HepG2 (cell line): ENCODE measurements at regions not wholly inside any gene's neighbourhood (a gene's known extent, or its start where the extent isn't known, plus 50 kb on each side); places are given as distances from the start of the nearest gene placed in this dataset.
"Not testable (repeated sequence)": the region's sequence is repeated elsewhere in the genome, so short reads cannot be mapped to it uniquely, and the experiment has no call there.

Experiments used
- ATAC-seq: fragments of 200-7000 bp; cut with Tn5 transposase; 3 replicates; pipeline ENCODE4 v1.9.1; 2020; ENCODE audit warnings: mild to moderate bottlenecking, moderate library complexity
- BruUV-seq: library from RNA; stranded (reverse); fragments of 400-500 nt; replicated peaks from 2 replicates; lab custom pipeline; 2021; lab: Mats Ljungman, UMichigan
- CTCF ChIA-PET: fragments of 300-600 bp; formaldehyde crosslinking; extraction: SDS; loops from one replicate; lab custom pipeline; 2021; ENCODE audit warnings: low total read pairs, inconsistent platforms, low intra/inter-chr PET ratio; lab: Yijun Ruan, JAX
- POLR2A ChIA-PET: fragments of 350-600 bp; sonication (Branson Sonifier 250); formaldehyde crosslinking; loops from one replicate; lab custom pipeline; 2020; ENCODE audit warnings: antibody characterized with exemption, inconsistent platforms; lab: Yijun Ruan, JAX
- DNase-seq: peaks from one replicate; pipeline ENCODE4 v3.0.0-alpha.2; 2015; ENCODE audit warnings: low spot score
- FAIRE-seq: peaks from 3 replicates; lab custom pipeline; 2011; peaks lifted over from hg19 to GRCh38; lab: Jason Lieb, UNC
- H2AFZ ChIP-seq: one replicate; pipeline ENCODE4 v1.6.1; 2011; ENCODE audit warnings: low read length, inconsistent platforms
- H3K27ac ChIP-seq: fragments of 300-600 bp; 3 replicates; pipeline ENCODE4 v1.8.0; 2011; ENCODE audit warnings: mixed run types, mild to moderate bottlenecking, mixed read lengths, low read length, inconsistent platforms; ENCODE audit not compliant: insufficient read depth; ENCODE audit errors: extremely low read length
- H3K27me3 ChIP-seq, 2 experiments: fragments of 200-600 bp in 1 of 2; 2 replicates in 1 of 2; 3 replicates in 1 of 2; pipeline versions ENCODE4 v1.6.0 to v1.8.0; 2011; ENCODE audit warnings: low read length in 2 of 2, mild to moderate bottlenecking in 2 of 2, moderate library complexity in 2 of 2, inconsistent platforms in 1 of 2; ENCODE audit not compliant: insufficient read depth in 2 of 2, control insufficient read depth in 1 of 2
- H3K36me3 ChIP-seq, 2 experiments: fragments of 200-600 bp in 1 of 2; replicated peaks in 1 of 2; 2 replicates in 1 of 2; 3 replicates in 1 of 2; pipeline versions ENCODE4 v1.5.1 to v1.8.0; 2011; ENCODE audit warnings: low read length in 2 of 2, inconsistent platforms in 1 of 2; ENCODE audit not compliant: insufficient read depth in 2 of 2, control insufficient read depth in 1 of 2
- H3K4me1 ChIP-seq: 2 replicates; pipeline ENCODE4 v1.5.1; 2012; ENCODE audit warnings: low read length, inconsistent platforms; ENCODE audit not compliant: insufficient read depth
- H3K4me2 ChIP-seq: 2 replicates; pipeline ENCODE4 v1.6.0; 2011; ENCODE audit warnings: low read depth, low read length, inconsistent platforms
- H3K4me3 ChIP-seq, 3 experiments: fragments of 200-600 bp in 1 of 3; sonication (generic), shearing (Covaris generic) in 1 of 3; replicated peaks in 1 of 3; 2 replicates each; pipeline ENCODE4 v1.5.1; 2011 to 2016; ENCODE audit warnings: low read length in 3 of 3, inconsistent platforms in 2 of 3, low read depth in 2 of 3, mild to moderate bottlenecking in 2 of 3, control low read depth in 1 of 3, mixed read lengths in 1 of 3; ENCODE audit not compliant: insufficient read depth in 1 of 3
- H3K79me2 ChIP-seq: one replicate; pipeline ENCODE4 v1.6.1; 2011; ENCODE audit warnings: low read length, inconsistent platforms; ENCODE audit not compliant: insufficient read depth
- H3K9ac ChIP-seq: 2 replicates; pipeline ENCODE4 v1.6.0; 2011; ENCODE audit warnings: mild to moderate bottlenecking, low read depth, low read length, inconsistent platforms; ENCODE audit not compliant: insufficient read depth
- H3K9me3 ChIP-seq: 2 replicates; pipeline ENCODE4 v1.5.1; 2012; ENCODE audit warnings: mild to moderate bottlenecking, low read length
- H4K20me1 ChIP-seq: 2 replicates; pipeline ENCODE4 v1.6.0; 2011; ENCODE audit warnings: inconsistent platforms, mild to moderate bottlenecking, low read length, moderate library complexity; ENCODE audit not compliant: insufficient read depth
- HNRNPH1 ChIP-seq: fragments of 200-400 bp; formaldehyde crosslinking; optimal IDR thresholded peaks from 2 replicates; pipeline ENCODE3; 2017; ENCODE audit warnings: mild to moderate bottlenecking, low read depth, low read length
- HOXA9 ChIP-seq: sonication (generic); formaldehyde crosslinking; IDR thresholded peaks from 2 replicates; pipeline ENCODE4 v1.8.1; 2022; ENCODE audit warnings: missing genetic modification reagents, mild to moderate bottlenecking, moderate library complexity, borderline replicate concordance
- MBNL3 ChIP-seq: fragments of 250-450 bp; sonication (Bioruptor Pico); conservative IDR thresholded peaks from 2 replicates; pipeline ENCODE4 v1.8.0; 2022; ENCODE audit warnings: mild to moderate bottlenecking, inconsistent platforms
- RBM39 ChIP-seq: fragments of 200-400 bp; formaldehyde crosslinking; IDR thresholded peaks from one replicate; pipeline ENCODE4 v1.6.1; 2018; ENCODE audit warnings: antibody characterized with exemption, mild to moderate bottlenecking, low read depth, low read length; ENCODE audit not compliant: poor library complexity, severe bottlenecking
- ZFP36L2 ChIP-seq: sonication (generic); formaldehyde crosslinking; IDR thresholded peaks from 2 replicates; pipeline ENCODE4 v1.4.0; 2020; ENCODE audit warnings: missing genetic modification reagents
- ZNF383 ChIP-seq: sonication (generic); formaldehyde crosslinking; IDR thresholded peaks from 2 replicates; pipeline ENCODE4 v1.4.0; 2020; ENCODE audit warnings: missing genetic modification reagents, mild to moderate bottlenecking, borderline replicate concordance
- ZNF503 ChIP-seq: sonication (generic); formaldehyde crosslinking; IDR thresholded peaks from 2 replicates; pipeline ENCODE4 v1.4.0; 2020; ENCODE audit warnings: missing genetic modification reagents
- WGBS: methylation state at CpG from one replicate; pipeline ENCODE4 v1.1.6; 2017; ENCODE audit warnings: low lambda C conversion rate; 5-methylcytosine and 5-hydroxymethylcytosine counted together
- in situ Hi-C: cut with HindIII; loops from 2 replicates; pipeline ENCODE4 v1.10.0; 2017; ENCODE audit warnings: low pct_unique_long_range_greater_than_20kb; ENCODE audit not compliant: extremely low pct_ligation_motif_present
- intact Hi-C: fragments of 100-400 bp; cut with micrococcal nuclease; formaldehyde crosslinking; loops from one replicate; pipeline ENCODE4 v1.10.0; 2022; ENCODE audit not compliant: unreplicated experiment

DNA sequence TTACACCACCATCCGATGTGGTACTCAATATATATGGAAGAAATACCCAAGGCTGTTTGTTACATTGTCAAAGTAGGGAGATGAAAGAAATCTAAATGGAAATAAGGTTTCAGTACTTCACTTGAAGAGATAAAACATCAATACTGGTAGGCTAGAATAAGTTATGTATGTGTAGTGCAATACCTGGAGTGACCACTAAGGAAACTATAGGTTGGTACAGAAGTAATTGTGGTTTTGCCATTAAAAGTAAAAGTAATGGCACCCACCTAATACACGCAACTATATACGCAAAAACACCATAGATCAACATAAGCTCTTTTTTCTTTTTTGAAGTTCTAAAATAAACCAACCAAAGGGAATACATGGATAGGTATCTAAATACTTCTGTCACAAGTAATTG lies 143.2 kb upstream of the KYNU start:
- H3K9me3 ChIP-seq: no peaks in the 10 kb centered on the region
- ATAC-seq (peak; percentile 56), FAIRE-seq (no peak), DNase-seq (no peak)
- H3K9ac ChIP-seq: no peak overlapping the region
- no peaks in the 10 kb centered on the region for H3K27me3 ChIP-seq
- H3K79me2 ChIP-seq: no peaks in the 10 kb centered on the region
- ChIA-PET POLR2A (no interaction called here), CTCF (no interaction called here)
- H3K4me2 ChIP-seq: no peak overlapping the region
- H3K4me3 ChIP-seq: no peak overlapping the region
- no peaks in the 10 kb centered on the region for H3K36me3 ChIP-seq
- no peaks in the 10 kb centered on the region for H3K4me1 ChIP-seq
- H2AFZ ChIP-seq: no peak overlapping the region
- WGBS: 56% methylated on average over 3 of the region's 3 CpGs
- TF ChIP-seq ZFP36L2 (CRISPR knock-in tag): no peak
- no peak for TF ChIP-seq ZNF503 (CRISPR knock-in tag)
- TF ChIP-seq ZNF383 (CRISPR knock-in tag): no peak
- TF ChIP-seq RBM39: no peak
- no peak for TF ChIP-seq HNRNPH1
- TF ChIP-seq HOXA9 (CRISPR knock-in tag): no peak
- no peak for TF ChIP-seq MBNL3 (CRISPR knock-in tag)
- no peak overlapping the region for H3K27ac ChIP-seq
- no TSS peak for BruUV-seq
- in situ Hi-C loops (no loop called here), intact Hi-C loops (no loop called here)
- H4K20me1 ChIP-seq: no peaks in the 10 kb centered on the region

DNA sequence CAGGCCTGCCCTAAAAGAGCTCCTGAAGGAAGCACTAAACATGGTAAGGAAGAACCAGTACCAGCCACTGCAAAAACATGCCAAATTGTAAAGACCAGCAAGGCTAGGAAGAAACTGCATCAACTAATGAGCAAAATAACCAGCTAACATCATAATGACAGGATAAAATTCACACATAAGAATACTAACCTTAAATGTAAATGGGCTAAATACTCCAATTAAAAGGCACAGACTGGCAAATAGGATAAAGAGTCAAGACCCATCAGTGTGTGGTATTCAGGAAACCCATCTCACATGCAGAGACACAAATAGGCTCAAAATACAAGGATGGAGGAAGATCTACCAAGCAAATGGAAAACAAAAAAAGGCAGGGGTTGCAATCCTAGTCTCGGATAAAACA lies 147.7 kb upstream of the KYNU start:
- H3K4me1 ChIP-seq, H3K79me2 ChIP-seq, H3K27me3 ChIP-seq, H3K4me3 ChIP-seq, CTCF ChIA-PET, in situ Hi-C loops, H2AFZ ChIP-seq, BruUV-seq, H3K27ac ChIP-seq, H3K9me3 ChIP-seq, FAIRE-seq, intact Hi-C loops, POLR2A ChIA-PET, H3K4me2 ChIP-seq, H4K20me1 ChIP-seq, H3K9ac ChIP-seq, ATAC-seq, H3K36me3 ChIP-seq, DNase-seq: not testable (repeated sequence)
- 0% methylated on average over 1 of the region's 1 CpG for WGBS
